HepG2 (cell line): ENCODE measurements at regions not wholly inside any gene's neighbourhood (a gene's known extent, or its start where the extent isn't known, plus 50 kb on each side); places are given as distances from the start of the nearest gene placed in this dataset.

ENCODE experiments used
- CTCF ChIP-seq: sonication (generic); formaldehyde crosslinking; IDR thresholded peaks from 2 replicates; pipeline ENCODE4 v1.5.0; 2020; ENCODE audit warnings: mild to moderate bottlenecking, missing genetic modification reagents, moderate library complexity
- IRF1 ChIP-seq: sonication (generic); formaldehyde crosslinking; IDR thresholded peaks from 2 replicates; pipeline ENCODE4 v1.4.0; 2020; ENCODE audit warnings: low read depth, mild to moderate bottlenecking, missing genetic modification reagents
- MYNN ChIP-seq: sonication (generic); formaldehyde crosslinking; IDR thresholded peaks from 2 replicates; pipeline ENCODE4 v1.4.0; 2020; ENCODE audit warnings: mild to moderate bottlenecking, low read depth, missing genetic modification reagents
- PHB2 ChIP-seq: fragments of 450-650 bp; IDR thresholded peaks from 2 replicates; pipeline ENCODE4 v1.6.1; 2018; ENCODE audit not compliant: partially characterized antibody
- RAD21 ChIP-seq: fragments of 450-650 bp; formaldehyde crosslinking; IDR thresholded peaks from 2 replicates; pipeline ENCODE4 v1.5.0; 2020; ENCODE audit warnings: mild to moderate bottlenecking
- TARDBP ChIP-seq: sonication (generic); formaldehyde crosslinking; IDR thresholded peaks from 2 replicates; pipeline ENCODE4 v1.8.0; 2022; ENCODE audit warnings: mild to moderate bottlenecking, missing genetic modification reagents
- TRIM24 ChIP-seq: sonication (generic); formaldehyde crosslinking; IDR thresholded peaks from 2 replicates; pipeline ENCODE4 v1.8.0; 2022; ENCODE audit warnings: mild to moderate bottlenecking, missing genetic modification reagents
- ZNF138 ChIP-seq: sonication (generic); formaldehyde crosslinking; IDR thresholded peaks from 2 replicates; pipeline ENCODE4 v1.5.0; 2020; ENCODE audit warnings: mild to moderate bottlenecking, low read depth, missing genetic modification reagents
- ZNF263 ChIP-seq: sonication (generic); formaldehyde crosslinking; IDR thresholded peaks from 2 replicates; pipeline ENCODE4 v1.4.0; 2020; ENCODE audit warnings: missing genetic modification reagents
- ZNF383 ChIP-seq: sonication (generic); formaldehyde crosslinking; IDR thresholded peaks from 2 replicates; pipeline ENCODE4 v1.4.0; 2020; ENCODE audit warnings: missing genetic modification reagents, mild to moderate bottlenecking, borderline replicate concordance
- ZNF746 ChIP-seq: sonication (generic); formaldehyde crosslinking; IDR thresholded peaks from 2 replicates; pipeline ENCODE4 v1.8.0; 2022; ENCODE audit warnings: mild to moderate bottlenecking, missing genetic modification reagents
- ZNF83 ChIP-seq: sonication (generic); formaldehyde crosslinking; IDR thresholded peaks from 2 replicates; pipeline ENCODE4 v1.4.0; 2020; ENCODE audit warnings: missing genetic modification reagents, mild to moderate bottlenecking, borderline replicate concordance

GRCh38 chr6:67411036-67411435, 1224.0 kb upstream of the ADGRB3 start:
- TF ChIP-seq ZNF263 (CRISPR knock-in tag) (no peak), PHB2 (no peak), MYNN (no peak), ZNF83 (CRISPR knock-in tag) (no peak), ZNF746 (CRISPR knock-in tag) (no peak), CTCF (no peak), RAD21 (CRISPR knock-in tag) (no peak), ZNF383 (CRISPR knock-in tag) (no peak), TRIM24 (CRISPR knock-in tag) (no peak), TARDBP (CRISPR knock-in tag) (no peak), ZNF138 (CRISPR knock-in tag) (no peak), IRF1 (CRISPR knock-in tag) (no peak)
